HG02970 (cell line): ENCODE measurements at regions not wholly inside any gene's neighbourhood (a gene's known extent, or its start where the extent isn't known, plus 50 kb on each side); places are given as distances from the start of the nearest gene placed in this dataset.

ENCODE experiments used
- ATAC-seq: cut with Tn5 transposase; IDR thresholded peaks from one replicate; pipeline ENCODE4 v1.9.1; 2021; ENCODE audit warnings: mild to moderate bottlenecking, moderate library complexity, moderate number of reproducible peaks; ENCODE audit not compliant: unreplicated experiment, low FRiP score

DNA sequence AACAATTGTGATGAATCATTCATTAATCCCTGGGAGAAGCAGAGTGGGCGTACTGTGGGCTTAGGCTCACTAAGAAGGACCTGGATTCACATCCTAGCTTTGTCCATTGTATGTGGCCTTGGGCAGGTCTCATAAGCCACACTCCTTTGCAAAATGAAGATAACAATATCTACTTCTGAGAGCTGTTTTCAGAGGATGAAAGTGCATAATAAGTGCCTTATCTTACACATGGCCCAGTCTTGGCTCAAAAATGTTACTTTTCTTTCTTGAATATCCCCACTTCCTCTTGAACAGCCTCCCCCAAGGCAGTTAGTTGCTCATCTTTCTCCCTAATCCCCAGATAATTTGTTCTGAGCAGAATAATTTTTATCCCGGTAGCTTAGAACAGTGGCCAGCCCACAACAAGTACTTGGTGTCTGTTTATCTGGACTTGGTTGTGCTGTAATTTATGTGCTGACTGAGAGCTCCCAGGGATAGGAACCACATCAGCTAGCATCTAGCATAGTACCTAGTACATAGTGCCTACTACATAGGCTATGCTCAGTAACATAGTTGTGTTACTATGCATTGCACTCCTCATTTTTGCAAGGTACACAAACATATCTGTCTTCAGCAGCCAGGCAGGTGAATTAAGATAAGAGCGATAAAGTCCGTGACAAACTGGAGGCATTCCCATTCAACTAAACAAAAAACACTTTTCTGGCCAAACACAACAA lies 61.7 kb upstream of the NUDT4 start:
- no peak for ATAC-seq

GRCh38 chr12:93316623-93316971 lies 61.1 kb upstream of the NUDT4 start:
- ATAC-seq: no peak

DNA sequence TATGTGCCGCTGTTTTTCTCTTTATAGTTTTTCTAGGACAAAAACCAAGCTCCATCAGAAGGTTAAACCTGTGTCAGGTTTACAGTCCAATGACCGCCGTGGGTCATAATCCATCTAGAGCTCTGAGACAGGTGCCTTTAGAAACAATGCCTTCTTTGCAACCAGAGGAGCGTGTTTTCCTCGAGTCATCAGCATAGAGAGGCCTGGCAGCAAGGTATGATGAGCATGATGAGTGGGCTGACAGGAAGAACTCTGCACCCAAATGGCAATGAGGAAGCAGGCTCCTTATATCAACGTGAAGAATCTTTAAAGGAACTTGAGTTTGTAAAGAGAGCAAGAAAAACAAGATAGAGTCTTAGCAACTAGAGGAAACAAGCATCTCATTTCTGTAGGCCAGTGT lies 60.5 kb upstream of the NUDT4 start:
- ATAC-seq: no peak

DNA sequence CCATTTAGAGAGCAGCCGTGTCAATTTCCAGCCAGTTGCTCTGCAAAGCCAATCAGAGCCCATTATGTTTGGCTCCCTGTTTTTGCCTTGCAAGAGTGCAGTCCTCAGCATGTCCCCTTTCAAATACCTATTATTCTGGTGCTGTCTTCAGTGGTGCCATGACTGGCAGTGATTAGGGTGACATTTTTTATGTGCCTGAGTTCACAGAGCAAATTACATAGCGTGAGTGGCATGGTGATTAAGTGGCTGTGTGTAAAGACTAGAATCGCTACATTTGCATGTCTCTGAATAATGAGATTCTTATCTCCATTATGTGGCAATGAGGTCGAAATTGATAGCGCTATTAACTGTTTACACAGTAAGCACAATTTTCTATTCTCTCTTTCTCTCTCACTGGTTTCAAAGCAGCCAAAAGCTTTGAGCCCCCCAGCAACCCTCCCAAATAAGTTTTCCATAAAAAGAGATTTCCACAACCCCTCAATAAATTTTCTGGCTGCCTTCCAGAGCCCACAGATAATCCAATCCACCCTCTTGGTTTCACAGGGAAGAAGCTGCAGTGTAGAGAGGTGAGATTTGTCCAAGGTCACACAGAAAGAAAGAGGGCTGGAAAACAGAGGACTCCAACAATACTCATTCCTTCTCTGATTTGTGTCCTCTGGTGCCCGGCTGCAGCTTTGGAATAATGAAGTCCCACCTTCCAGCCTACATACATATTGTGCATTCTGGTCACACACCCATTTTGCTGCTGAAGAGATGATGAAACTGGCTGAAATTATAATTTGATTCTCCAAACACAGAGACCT lies 58.8 kb upstream of the NUDT4 start:
- ATAC-seq: no peak

DNA sequence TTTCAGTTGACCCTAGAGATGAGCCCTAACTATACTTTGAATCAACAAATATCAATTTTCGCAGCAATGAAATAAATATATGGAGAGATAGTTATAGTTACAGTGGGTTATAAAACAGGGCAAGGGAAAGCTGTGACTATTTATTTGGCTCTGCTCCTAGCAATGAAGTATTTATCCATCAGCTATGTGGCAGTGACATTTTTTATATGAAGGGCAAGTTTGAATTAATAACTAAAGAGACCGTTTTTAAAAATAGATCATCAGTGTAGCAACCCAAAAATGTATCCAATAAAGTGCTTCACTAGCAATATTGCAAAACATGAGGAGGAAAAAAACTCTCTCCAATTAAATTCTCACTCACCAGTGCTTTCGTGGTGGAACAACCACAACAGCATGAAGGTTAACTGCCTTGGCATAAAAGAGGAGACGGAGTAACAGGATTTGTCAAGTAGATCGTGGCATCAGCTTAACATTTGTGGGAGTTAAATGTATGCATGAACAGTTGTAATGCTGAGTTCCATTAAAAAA lies 58.1 kb upstream of the NUDT4 start:
- ATAC-seq: no peak

DNA sequence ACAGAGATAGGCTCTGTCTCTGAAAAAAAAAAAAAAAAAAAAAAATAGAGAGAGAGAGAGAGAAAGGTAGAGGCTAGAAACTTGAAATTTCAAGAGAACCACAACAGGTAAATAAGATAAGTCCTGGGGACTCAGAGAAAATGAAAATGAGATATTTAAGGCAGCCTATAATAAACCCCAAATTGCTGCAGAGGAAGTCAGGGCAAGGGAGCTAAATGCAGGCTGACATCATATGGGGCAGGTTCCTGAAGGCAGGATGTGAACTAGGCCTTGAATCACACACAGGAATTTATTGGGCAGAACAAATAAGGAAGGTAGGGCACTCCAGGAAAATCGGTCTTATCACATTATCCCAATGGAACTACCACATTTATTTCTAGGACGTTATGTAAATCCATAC lies 54.9 kb upstream of the NUDT4 start:
- no peak for ATAC-seq

DNA sequence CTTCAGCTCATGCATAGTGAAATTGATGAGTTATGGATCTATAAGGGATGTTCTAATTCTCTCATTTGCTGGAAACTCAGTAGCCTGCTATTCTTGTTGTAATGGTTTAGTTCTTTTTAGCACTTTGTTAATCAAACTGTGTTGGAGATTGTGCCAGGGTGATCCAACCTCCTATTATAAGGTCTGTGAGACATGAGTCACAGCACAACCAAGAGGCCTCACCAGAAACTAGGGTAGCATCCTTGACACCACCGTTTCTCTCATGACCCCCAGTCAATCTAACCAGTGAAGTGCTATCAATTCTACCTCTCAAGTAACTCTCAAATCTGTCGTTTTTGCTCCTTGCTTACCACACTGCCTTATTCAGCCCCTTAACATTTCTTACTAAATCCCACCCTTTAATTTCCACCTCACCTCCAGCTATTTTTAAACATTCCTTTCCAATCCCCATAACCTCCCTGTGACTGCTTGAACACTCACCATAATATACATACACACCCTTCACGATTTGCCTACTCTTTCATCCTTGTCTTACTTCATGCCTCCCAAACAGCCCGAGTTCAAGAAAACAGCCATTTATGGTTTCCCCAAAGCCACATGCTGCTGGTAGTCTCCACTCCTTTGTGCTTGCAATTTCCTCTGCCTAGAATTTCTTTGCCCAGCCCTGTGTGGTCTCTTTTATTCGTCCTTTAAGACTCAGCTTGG lies 53.9 kb upstream of the NUDT4 start:
- no peak for ATAC-seq

GRCh38 chr12:93325855-93326254 lies 51.9 kb upstream of the NUDT4 start:
- ATAC-seq: no peak
